LoVo (cell line): ENCODE measurements at regions not wholly inside any gene's neighbourhood (a gene's known extent, or its start where the extent isn't known, plus 50 kb on each side); places are given as distances from the start of the nearest gene placed in this dataset.

Source experiments
- DNase-seq: peaks from one replicate; pipeline ENCODE4 v3.0.0-alpha.2; 2016; ENCODE audit warnings: low spot score

GRCh38 chr14:71498212-71498611 is 434.0 kb upstream of the RGS6 start:
- no peak for DNase-seq

- DNase-seq = no peak
Observed at GRCh38 chr14:71499018-71499417, 433.2 kb upstream of the RGS6 start.

GRCh38 chr14:71507681-71508080 is 424.5 kb upstream of the RGS6 start:
- no peak for DNase-seq

- DNase-seq = no peak
Observed at GRCh38 chr14:71508901-71509300, 423.3 kb upstream of the RGS6 start.

GRCh38 chr14:71511152-71511551 is 421.1 kb upstream of the RGS6 start:
- no peak for DNase-seq

GRCh38 chr14:71514941-71515919 is 417.0 kb upstream of the RGS6 start:
- DNase-seq = no peak

GRCh38 chr14:71521238-71522135 is 410.7 kb upstream of the RGS6 start:
- peak; percentile 28 for DNase-seq

GRCh38 chr14:71523630-71524319 is 408.5 kb upstream of the RGS6 start:
- no peak for DNase-seq

- DNase-seq = no peak
Observed at GRCh38 chr14:71524320-71524982, 407.8 kb upstream of the RGS6 start.

GRCh38 chr14:71525663-71526221 is 406.5 kb upstream of the RGS6 start:
- DNase-seq = no peak

- DNase-seq = no peak
Observed at GRCh38 chr14:71526388-71526787, 405.8 kb upstream of the RGS6 start.

GRCh38 chr14:71527838-71528237 is 404.4 kb upstream of the RGS6 start:
- DNase-seq = no peak

- DNase-seq = no peak
Observed at GRCh38 chr14:71529848-71530247, 402.4 kb upstream of the RGS6 start.

- DNase-seq = no peak
Observed at GRCh38 chr14:71532344-71532743, 399.9 kb upstream of the RGS6 start.

- no peak for DNase-seq
Observed at GRCh38 chr14:71532790-71533189, 399.4 kb upstream of the RGS6 start.

GRCh38 chr14:71533390-71533789 is 398.8 kb upstream of the RGS6 start:
- no peak for DNase-seq

- DNase-seq = no peak
Observed at GRCh38 chr14:71533800-71534199, 398.4 kb upstream of the RGS6 start.

GRCh38 chr14:71534506-71534905 is 397.7 kb upstream of the RGS6 start:
- no peak for DNase-seq

GRCh38 chr14:71536015-71536740 is 396.1 kb upstream of the RGS6 start:
- DNase-seq = no peak

- no peak for DNase-seq
Observed at GRCh38 chr14:71536927-71537772, 395.1 kb upstream of the RGS6 start.
